Iris pigment epithelial cell (primary cell): ENCODE measurements at regions not wholly inside any gene's neighbourhood (a gene's known extent, or its start where the extent isn't known, plus 50 kb on each side); places are given as distances from the start of the nearest gene placed in this dataset.
"Not testable (repeated sequence)": the region's sequence is repeated elsewhere in the genome, so short reads cannot be mapped to it uniquely, and the experiment has no call there.

Experiments used
- DNase-seq: peaks from one replicate; pipeline ENCODE4 v3.0.0-alpha.2; 2011; ENCODE audit warnings: low read depth

GRCh38 chr12:116687888-116688287 lies 50.0 kb downstream of the SPRING1 start:
- DNase-seq, result peak; percentile 18

- no peak for DNase-seq
Observed at GRCh38 chr12:116684891-116685290, 53.0 kb downstream of the SPRING1 start.

- DNase-seq, result no peak
Observed at GRCh38 chr12:116677202-116677661, 60.6 kb downstream of the SPRING1 start.

- DNase-seq, result no peak
Observed at GRCh38 chr12:116675339-116676107, 62.3 kb downstream of the SPRING1 start.

GRCh38 chr12:116674643-116675183 lies 63.2 kb downstream of the SPRING1 start:
- peak; percentile 64 for DNase-seq

- DNase-seq, result no peak
Observed at GRCh38 chr12:116673681-116674111, 64.2 kb downstream of the SPRING1 start.

GRCh38 chr12:116672842-116673516 lies 64.9 kb downstream of the SPRING1 start:
- no peak for DNase-seq

- no peak for DNase-seq
Observed at GRCh38 chr12:116672010-116672409, 65.9 kb downstream of the SPRING1 start.

GRCh38 chr12:116670859-116671258 lies 67.0 kb downstream of the SPRING1 start:
- no peak for DNase-seq

GRCh38 chr12:116667752-116668151 lies 70.1 kb downstream of the SPRING1 start:
- no peak for DNase-seq

GRCh38 chr12:116666829-116667228 lies 71.0 kb downstream of the SPRING1 start:
- not testable (repeated sequence) for DNase-seq

GRCh38 chr12:116666305-116666673 lies 71.6 kb downstream of the SPRING1 start:
- no peak for DNase-seq

GRCh38 chr12:116665666-116666304 lies 72.1 kb downstream of the SPRING1 start:
- DNase-seq, result no peak

- no peak for DNase-seq
Observed at GRCh38 chr12:116664085-116664484, 73.8 kb downstream of the SPRING1 start.

GRCh38 chr12:116662612-116663144 lies 75.2 kb downstream of the SPRING1 start:
- peak; percentile 29 for DNase-seq

- no peak for DNase-seq
Observed at GRCh38 chr12:116661341-116661740, 76.5 kb downstream of the SPRING1 start.

- not testable (repeated sequence) for DNase-seq
Observed at GRCh38 chr12:116660740-116661139, 77.1 kb downstream of the SPRING1 start.

- DNase-seq, result peak; percentile 35
Observed at GRCh38 chr12:116659771-116660481, 77.9 kb downstream of the SPRING1 start.

GRCh38 chr12:116657921-116658495 lies 79.9 kb downstream of the SPRING1 start:
- no peak for DNase-seq

- no peak for DNase-seq
Observed at GRCh38 chr12:116656306-116656705, 81.6 kb downstream of the SPRING1 start.

- no peak for DNase-seq
Observed at GRCh38 chr12:116654226-116654743, 83.6 kb downstream of the SPRING1 start.
